SK-N-SH (cell line): ENCODE measurements at regions not wholly inside any gene's neighbourhood (a gene's known extent, or its start where the extent isn't known, plus 50 kb on each side); places are given as distances from the start of the nearest gene placed in this dataset.
A peak's percentile ranks its signal among the peaks of the same experiment; 100 is the strongest.

Experiments
- CTCF ChIP-seq: fragments of 200-600 bp; sonication (generic); IDR thresholded peaks from 2 replicates; pipeline ENCODE4 v1.6.1; 2017; ENCODE audit warnings: antibody characterized with exemption, mild to moderate bottlenecking, moderate library complexity
- EP300 ChIP-seq, 2 experiments: IDR thresholded peaks; 2 replicates each; pipeline versions ENCODE4 v1.4.0 to v1.6.1; 2012; ENCODE audit warnings: borderline replicate concordance in 1 of 2, low read depth in 1 of 2, low read length in 1 of 2
- EZH2phosphoT487 ChIP-seq: fragments of 200-600 bp; sonication (generic); IDR thresholded peaks from 2 replicates; pipeline ENCODE4 v1.6.1; 2017; ENCODE audit warnings: low read depth, mixed run types, mild to moderate bottlenecking, antibody characterized with exemption, moderate library complexity, borderline replicate concordance
- FOSL2 ChIP-seq: IDR thresholded peaks from 2 replicates; pipeline ENCODE4 v1.4.0; 2012; ENCODE audit warnings: low read depth, mild to moderate bottlenecking, moderate library complexity, borderline replicate concordance
- GABPA ChIP-seq: IDR thresholded peaks from 2 replicates; pipeline ENCODE4 v1.4.0; 2012; ENCODE audit warnings: low read depth, mild to moderate bottlenecking
- GATA2 ChIP-seq: sonication (generic); formaldehyde crosslinking; IDR thresholded peaks from 2 replicates; pipeline ENCODE4 v1.5.0; 2020; ENCODE audit warnings: mild to moderate bottlenecking, missing genetic modification reagents
- MAX ChIP-seq: IDR thresholded peaks from 2 replicates; pipeline ENCODE4 v1.4.0; 2012; ENCODE audit warnings: low read depth
- MXI1 ChIP-seq: IDR thresholded peaks from 2 replicates; pipeline ENCODE4 v1.6.1; 2012; ENCODE audit warnings: mild to moderate bottlenecking, low read depth, low read length, improper control_type of control experiment
- PBX3 ChIP-seq: IDR thresholded peaks from 2 replicates; pipeline ENCODE4; 2012
- RAD21 ChIP-seq: IDR thresholded peaks from 2 replicates; pipeline ENCODE4 v1.6.1; 2012; ENCODE audit warnings: mild to moderate bottlenecking, low read length
- REST ChIP-seq: IDR thresholded peaks from 2 replicates; pipeline ENCODE4 v1.6.1; 2012; ENCODE audit warnings: mild to moderate bottlenecking, low read depth, low read length, moderate library complexity
- SMC3 ChIP-seq: IDR thresholded peaks from 2 replicates; pipeline ENCODE4 v1.6.1; 2012; ENCODE audit warnings: low read depth, low read length, improper control_type of control experiment
- TAF1 ChIP-seq: IDR thresholded peaks from 2 replicates; pipeline ENCODE4 v1.6.1; 2012; ENCODE audit warnings: low read depth, mild to moderate bottlenecking, low read length, moderate library complexity, borderline replicate concordance
- USF2 ChIP-seq: fragments of 150-350 bp; IDR thresholded peaks from 2 replicates; pipeline ENCODE4 v1.6.1; 2017; ENCODE audit warnings: antibody characterized with exemption, low read length, low read depth, borderline replicate concordance

GRCh38 chr1:244969355-244970235 is 105.3 kb upstream of the HNRNPU start:
- no peak for TF ChIP-seq CTCF
- TF ChIP-seq REST, result no peak
- TF ChIP-seq USF2, result no peak
- no peak for TF ChIP-seq RAD21
- TF ChIP-seq MAX, result peak; percentile 55; the same call in 1 of the 2 replicates
- TF ChIP-seq MXI1, result no peak
- TF ChIP-seq GATA2, result no peak
- TF ChIP-seq EP300 (IDR thresholded peaks at IDR 0.05; ENCODE audit: borderline replicate concordance in 1 of 2, low read depth in 1 of 2, low read length in 1 of 2), result no peak
- TF ChIP-seq TAF1, result peak; percentile 81
- TF ChIP-seq EZH2phosphoT487, result no peak
- TF ChIP-seq PBX3, result no peak
- TF ChIP-seq GABPA, result no peak
- no peak for TF ChIP-seq SMC3
- no peak for TF ChIP-seq FOSL2
